ENCODE measurements at regions not wholly inside any gene's neighbourhood (a gene's known extent, or its start where the extent isn't known, plus 50 kb on each side); places are given as distances from the start of the nearest gene placed in this dataset.

DNA sequence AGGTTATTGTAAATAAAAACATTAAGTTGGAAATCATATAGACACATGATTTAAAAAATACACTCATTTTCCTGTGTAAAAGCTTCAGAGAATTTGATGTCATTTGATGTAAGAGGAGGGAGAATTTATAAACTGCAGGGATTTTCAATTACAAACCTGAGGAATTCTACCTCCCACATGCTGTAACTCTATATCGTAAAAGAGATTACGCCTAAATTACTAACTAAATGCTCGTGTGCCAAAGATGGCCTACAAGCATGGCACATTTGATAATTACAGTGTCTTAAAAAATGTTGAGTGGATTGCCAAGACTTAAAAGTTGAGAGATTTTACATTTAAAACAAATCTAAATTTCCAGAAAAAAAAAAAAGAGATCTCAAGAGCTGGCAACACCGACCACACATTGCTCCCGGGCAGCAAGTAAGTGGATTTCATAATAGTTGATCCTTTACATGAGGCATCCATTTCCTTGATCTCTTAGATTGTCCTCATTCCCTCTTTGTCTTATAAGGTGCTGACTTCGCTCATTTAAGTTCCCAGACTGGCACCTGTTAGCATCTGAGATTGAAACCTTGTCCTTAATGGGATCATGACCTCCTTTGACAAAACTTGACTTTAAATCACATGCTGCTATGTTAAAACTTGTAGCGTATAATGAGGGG, 840.3 kb upstream of the ZEB2 start:
- no peak for DNase-seq (ENCODE audit: low read depth in 2 of 2, low spot score in 1 of 2)

DNA sequence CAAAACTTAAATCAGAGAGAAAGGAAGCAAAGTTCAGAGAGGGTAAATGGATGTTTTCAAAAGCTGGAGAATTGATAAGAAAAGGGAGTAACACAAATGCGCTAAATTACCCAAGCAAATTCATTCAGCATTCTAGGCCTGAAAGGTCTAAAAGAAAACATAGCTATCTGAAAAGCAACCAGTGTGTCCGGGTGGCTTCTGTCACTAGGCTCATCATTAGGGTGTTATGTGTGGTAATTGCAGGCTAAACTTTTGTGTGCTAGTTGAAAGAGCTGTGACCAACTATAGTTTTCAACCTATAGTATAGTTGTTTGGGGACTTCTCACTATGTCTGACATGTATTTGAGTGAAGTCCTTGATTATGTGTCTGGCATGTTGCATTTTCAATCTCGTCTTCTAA, 839.6 kb upstream of the ZEB2 start:
- no peak for DNase-seq (ENCODE audit: low read depth in 2 of 2, low spot score in 1 of 2)

DNA sequence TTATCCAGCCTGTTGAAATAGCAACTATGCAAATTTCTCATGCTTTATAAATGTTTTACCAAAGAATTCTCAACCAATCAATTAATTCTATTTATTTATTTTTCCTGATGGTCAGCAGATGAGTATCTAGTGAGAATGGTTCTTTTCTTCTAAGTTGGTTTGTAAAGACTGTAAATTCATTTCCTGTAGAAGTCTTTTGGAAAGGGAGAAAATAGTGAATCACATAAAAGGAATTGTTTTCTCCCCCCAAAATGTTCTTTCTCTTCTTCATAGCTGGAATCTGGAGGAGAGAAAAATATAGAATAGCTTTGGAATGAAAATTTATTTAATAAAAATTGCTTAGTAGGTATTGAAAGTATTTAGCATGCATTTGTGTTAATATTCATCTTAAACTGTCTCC, 836.1 kb upstream of the ZEB2 start:
- DNase-seq (ENCODE audit: low read depth in 2 of 2, low spot score in 1 of 2), result no peak

DNA sequence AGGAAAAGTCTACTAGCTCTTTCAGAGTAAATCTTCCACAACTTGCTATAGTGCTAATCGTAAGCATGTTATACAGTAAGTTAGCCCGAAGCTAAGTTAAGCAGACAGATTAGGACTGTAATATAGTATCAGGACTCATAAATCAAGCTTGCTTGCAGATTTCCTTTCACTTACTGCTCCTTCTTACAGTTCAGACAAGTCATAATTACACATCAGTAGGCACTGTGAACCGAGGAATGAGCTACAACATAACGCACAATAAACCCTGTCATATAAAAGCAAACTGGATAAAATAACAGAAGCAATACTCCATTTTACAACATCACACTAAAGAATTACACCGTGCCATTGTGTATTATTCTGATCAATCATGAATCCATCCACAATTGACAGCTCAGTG, 832.6 kb upstream of the ZEB2 start:
- no peak for DNase-seq (ENCODE audit: low read depth in 2 of 2, low spot score in 1 of 2)

DNA sequence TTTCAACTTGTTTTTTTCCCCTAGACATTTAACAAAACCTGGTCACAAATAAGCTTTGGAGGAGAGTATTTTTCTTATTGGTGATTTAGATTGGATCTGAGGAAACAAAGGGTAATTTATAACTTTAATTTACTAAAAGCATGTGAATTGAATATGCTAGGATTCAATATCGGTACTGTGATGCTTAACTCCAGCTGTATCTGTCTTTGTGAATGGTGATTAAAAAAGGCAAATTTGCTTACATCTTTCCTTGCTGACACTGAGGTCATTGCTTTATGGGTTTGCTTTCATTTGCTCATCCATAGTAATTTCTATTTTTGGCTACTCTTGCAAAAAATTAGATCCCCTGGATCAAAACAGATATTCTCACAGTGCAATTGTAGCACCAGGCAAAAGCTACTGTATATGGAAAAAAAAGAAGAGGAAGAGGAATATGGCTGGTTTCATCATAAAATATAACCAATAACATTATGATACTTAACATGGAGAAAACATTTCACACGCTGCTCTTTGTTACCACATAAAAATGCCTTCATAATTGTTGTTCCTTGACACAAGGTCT, 832.0 kb upstream of the ZEB2 start:
- DNase-seq (ENCODE audit: low read depth in 2 of 2, low spot score in 1 of 2), result no peak

DNA sequence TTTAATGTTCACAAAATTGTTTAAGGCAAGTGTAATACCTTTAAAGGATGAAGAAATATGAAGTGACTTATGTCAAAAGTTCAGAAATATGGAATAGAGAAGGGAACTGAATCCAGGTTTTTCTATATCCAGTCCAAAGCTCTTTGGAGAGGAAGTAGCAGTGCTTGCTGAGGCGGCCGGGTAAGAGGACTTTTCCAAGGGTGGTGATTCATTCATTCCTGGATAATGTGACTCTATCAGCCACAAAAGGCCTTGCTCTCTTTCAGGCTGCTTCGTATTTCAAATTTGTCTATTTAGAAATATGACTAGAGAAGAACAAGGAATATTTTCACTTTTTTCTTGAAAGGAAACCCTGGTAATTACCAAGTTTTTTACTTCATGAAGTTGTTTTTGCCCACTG, 830.1 kb upstream of the ZEB2 start:
- DNase-seq (ENCODE audit: low read depth in 2 of 2, low spot score in 1 of 2), result no peak

DNA sequence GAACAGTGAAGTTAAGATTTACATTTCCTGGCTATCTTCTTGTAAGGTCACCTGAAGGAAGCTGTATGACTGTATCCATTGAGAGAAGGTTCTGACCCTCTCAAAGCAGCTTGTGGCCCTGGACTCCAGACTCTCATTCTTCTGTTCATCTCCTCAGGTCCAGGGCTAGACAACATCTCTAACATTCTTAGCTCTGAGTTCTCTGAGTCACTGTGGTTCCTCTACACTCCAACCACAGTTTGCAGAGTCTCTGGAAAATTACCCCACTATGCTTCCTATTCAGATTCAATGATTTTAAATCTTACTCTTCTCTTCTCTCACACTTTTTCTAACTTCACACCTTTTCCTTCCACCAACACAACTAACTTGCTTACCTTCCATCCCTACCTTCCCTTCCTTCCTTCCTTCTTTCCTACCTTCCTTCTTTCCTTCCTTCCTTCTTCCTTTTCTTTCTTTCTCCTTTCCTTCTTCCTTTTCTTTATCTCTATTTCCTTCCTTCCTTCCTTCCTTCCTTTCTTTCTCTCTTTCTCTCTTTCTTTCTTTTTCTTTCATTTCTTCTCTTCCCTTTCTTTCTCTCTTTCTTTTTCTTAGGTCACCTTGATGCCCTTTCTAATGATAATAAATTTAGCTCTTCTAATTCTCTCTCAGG, 824.3 kb upstream of the ZEB2 start:
- DNase-seq (ENCODE audit: low read depth in 2 of 2, low spot score in 1 of 2), result no peak

DNA sequence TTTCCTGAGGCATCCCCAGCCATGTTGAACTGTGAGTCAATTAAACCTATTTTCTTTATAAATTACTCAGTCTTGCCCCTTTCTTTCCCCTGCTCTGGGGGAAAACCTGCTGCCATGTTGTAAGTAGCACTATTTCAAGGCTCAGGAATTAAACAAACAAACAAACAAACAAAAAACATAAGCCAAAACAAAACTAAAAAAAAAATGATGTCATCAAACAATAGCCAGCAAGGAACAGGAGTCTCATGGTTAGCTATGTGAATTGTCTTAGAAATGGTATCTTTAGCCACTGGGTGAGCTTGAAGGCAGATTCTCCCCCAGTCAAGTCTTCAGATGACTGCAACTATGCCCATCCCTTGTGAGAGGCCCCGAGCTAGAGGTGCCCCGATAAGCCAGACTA, 823.4 kb upstream of the ZEB2 start:
- DNase-seq (ENCODE audit: low read depth in 2 of 2, low spot score in 1 of 2), result no peak

DNA sequence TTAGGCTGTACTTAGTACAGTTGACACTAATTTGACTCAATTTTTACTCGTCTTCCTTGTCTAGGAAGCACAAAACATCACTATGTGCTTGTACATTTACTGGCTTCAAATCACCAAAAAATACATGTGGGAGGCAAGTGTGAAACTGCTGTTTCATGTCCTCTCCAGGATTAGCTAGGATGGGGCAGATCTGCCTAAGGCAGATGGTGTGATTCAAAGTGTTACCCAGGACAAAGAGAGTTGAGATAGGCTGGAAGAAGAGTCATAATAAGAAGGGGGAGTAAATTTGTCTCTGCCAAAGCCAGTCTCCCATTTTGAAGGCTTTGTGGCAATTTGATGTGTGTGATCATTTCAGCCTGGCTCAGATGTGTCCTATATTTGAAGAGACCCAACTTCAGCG, 821.6 kb upstream of the ZEB2 start:
- DNase-seq (ENCODE audit: low read depth in 2 of 2, low spot score in 1 of 2), result no peak

DNA sequence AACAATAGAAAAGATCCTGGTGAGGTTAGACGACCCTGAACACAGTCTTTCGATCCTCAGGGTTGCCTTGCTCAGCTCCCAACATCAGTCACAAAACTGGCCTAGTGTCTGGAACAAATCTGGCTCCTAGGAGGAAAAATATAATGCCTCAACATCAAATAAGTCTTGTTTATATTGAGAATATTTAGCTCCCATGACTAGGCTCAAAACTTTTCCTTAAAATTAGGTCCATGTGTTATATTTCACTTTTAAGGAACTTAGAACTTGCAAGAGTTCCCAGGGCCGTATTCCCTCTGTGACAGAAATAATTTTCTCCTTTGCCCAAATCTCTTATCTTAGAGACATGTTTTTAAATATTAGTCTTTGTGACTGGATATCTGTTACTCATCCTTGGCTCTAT, 819.7 kb upstream of the ZEB2 start:
- DNase-seq (ENCODE audit: low read depth in 2 of 2, low spot score in 1 of 2), result no peak

DNA sequence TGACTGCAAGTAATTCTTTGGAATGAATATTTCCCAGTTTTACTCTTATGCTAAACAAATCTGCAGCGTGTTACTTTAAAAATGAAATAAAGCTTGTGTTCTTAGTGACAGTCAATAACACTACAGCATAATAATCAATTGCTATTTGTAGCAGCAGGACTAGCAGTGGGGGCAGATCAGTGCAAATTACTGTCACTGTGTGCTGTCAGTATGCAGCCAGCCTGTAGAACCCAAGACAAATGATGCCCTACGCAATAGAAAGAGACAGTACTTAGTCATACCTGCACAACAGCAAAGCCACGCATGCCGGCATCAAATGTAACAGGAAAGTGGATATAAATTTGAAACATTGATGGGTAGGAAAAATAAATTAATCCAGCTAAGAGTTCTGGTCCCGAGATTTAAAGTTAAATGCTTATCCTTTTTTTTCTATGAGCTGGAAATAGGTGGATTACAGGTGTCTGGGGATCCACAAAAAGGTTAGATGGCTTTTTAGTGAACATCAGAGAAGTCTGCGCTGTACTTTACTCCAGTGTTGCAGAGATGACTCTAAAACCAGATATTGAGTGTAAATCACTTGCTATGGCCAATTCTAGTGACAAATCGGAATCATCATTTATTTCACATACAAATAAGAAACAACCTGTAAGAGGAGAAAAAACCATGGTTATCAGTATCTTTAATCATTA, 812.4 kb upstream of the ZEB2 start:
- no peak for DNase-seq (ENCODE audit: low read depth in 2 of 2, low spot score in 1 of 2)

DNA sequence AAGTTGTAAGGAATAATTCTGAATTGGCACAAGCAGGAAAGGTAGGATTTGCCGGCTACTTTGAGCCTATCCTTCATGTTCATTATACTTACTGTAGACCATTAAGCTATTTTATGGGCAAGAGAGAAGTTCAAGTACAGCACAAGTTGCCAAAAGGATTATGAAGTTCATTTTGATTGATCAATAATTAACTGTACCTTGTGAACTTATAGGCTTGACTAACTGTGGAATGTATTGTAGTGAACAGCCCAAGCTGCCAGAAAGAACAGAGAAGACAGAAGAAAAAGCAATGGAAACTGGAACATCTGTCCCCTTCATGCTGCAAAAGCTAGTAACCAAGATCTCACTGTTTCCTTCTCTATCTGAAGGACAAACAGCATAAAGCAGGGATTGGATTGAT, 810.1 kb upstream of the ZEB2 start:
- no peak for DNase-seq (ENCODE audit: low read depth in 2 of 2, low spot score in 1 of 2)

DNA sequence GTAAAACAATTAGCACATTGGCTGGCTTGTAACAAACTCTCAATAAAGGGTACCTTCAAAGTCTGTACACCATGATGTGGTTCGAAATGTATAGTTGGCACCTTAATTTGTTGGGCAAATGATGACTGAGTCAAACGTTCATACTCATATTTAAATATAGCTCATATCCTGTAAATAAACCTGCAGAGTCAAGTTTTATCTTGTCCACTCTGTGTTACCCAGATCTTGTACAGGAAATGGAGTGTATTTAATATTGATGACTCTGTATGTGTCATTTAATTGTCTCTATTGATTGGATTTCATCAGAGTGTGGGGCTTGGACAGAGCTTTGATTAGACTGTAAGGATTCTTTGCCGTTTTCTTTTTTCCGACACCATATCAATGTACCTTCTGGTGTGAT, 805.6 kb upstream of the ZEB2 start:
- no peak for DNase-seq (ENCODE audit: low read depth in 2 of 2, low spot score in 1 of 2)

DNA sequence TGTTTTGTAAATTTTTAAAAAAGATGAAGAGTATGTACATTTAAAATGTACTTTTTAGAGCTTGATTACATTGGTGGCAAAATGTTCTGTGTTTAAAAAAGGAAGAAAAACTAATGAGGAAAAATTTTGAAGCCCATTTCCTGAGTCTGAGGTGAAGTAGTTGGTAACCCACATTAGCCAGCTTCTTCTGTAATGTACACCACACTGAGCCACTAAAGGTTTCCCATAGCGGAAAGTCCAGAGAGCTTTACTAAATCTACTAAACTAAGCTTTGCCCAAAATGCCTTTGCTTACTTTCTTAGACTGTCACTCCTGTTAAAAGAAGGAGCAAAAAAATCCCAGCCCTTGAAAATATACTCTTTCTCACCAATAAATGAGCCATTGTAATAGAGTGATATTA, 804.8 kb upstream of the ZEB2 start:
- no peak for DNase-seq (ENCODE audit: low read depth in 2 of 2, low spot score in 1 of 2)

DNA sequence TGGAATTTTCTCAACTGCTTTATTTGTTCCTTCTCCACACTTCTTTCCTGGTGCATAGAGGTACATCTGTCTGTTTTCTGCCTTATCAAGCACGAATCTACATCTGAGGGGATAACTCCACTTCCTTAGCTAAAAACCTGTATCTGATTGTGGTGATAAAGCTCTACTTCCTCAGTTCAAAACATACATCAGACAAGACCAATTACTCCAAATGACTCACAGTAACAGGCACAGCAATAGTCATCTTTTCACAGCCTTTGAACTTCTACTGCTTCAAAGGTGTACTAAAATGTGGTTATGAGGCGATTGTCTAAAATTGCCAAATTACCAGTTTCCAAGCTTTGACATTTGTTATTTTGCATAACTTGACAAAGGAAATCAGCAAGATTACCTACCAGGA, 803.6 kb upstream of the ZEB2 start:
- no peak for DNase-seq (ENCODE audit: low read depth in 2 of 2, low spot score in 1 of 2)

DNA sequence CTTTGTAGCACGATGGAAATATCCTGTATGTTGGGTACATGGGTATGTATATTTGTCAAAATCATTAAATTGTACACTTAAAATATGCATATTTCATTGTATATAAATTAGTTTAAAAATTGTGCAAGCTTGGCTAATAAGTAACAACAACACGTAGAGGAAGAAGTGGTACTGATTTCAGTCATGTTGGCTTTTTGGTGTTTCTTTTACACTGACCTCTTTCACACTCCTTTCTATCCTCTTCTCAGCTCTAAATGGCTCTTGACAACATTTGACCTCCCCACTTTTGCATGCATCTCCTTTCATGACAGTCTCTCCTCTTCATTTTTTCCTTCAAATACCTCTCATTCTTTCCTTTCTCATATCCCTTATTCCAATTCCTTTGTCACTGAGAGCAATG, 801.4 kb upstream of the ZEB2 start:
- DNase-seq (ENCODE audit: low read depth in 2 of 2, low spot score in 1 of 2), result no peak

DNA sequence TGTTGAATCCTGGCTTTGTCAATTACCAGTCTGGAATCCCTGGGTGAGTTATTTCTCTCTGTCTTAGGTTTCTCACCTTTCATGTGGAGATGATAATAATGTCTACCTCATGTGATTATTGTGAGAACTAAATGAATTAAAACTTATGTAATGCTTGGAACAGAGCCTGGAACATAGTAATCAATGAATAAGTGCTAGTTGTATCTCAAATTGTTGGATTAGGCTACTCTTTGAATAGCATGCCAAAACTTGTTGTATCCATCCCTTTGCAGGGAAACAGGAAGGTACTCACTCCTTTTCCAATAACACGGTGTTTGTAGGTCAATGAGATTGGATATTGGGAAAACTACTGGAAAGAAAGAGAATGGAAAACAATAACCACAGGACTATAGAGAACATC, 796.6 kb upstream of the ZEB2 start:
- no peak for DNase-seq (ENCODE audit: low read depth in 2 of 2, low spot score in 1 of 2)

DNA sequence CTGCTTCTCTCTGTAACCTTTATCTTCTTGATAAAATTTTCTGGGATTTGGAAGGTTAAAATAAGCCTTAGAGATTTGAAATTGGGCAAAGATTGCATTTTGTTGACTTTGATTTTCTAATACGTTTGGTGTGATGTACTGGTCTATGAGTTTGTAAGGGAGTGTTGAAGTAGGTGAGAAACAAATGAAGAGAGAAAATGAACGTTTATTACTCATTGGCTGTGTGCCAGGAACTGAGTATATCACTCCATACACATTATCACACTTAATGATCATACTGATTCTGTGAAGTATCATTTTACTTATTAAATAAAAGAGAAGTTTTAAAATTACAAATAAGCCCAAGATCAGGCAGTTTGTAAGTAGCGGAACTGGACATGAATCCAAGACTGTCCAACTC, 795.1 kb upstream of the ZEB2 start:
- DNase-seq (ENCODE audit: low read depth in 2 of 2, low spot score in 1 of 2), result no peak

DNA sequence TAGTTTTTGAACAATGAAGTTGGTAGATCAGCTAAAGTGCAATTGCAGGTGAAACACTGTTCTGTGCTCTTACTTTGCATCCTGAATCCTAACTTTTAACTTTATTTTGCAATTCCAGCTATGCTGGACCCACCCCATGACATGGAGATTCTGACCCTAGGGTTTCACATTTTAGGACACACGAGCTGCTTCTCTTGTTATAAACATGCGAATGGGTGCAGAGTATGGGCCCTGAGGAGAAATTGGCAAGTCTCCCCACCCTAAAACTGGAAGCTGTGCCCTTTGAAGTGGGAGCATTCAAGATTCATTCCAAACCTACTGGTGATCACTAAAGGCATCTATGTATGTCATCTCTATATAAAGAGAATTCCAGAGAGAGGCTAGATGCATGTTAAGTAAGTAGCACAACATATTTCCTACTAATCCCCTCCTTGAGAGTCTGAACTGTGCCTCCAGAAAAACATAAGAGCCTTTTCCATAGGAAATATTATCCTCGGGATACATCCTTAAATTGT, 794.3 kb upstream of the ZEB2 start:
- no peak for DNase-seq (ENCODE audit: low read depth in 2 of 2, low spot score in 1 of 2)

DNA sequence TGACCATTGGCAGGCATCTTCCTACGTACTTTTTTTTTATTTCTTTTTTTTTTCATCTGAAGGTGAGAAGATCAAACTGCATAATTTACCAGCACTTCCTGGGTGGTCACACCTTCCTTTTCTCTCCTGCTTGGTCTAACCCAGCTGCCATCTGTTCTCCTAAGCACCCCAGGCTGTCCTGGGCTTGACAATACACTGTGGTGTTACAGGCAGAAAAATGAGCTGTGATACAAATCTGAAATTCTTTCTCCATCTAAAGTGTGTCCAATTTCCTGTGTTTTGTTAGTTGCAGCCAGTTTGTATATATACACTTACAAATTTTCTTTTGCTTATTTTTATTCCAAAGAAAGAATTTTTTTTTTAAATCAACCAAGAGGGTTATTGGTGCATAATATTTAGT, 786.0 kb upstream of the ZEB2 start:
- DNase-seq (ENCODE audit: low read depth in 2 of 2, low spot score in 1 of 2), result no peak

DNA sequence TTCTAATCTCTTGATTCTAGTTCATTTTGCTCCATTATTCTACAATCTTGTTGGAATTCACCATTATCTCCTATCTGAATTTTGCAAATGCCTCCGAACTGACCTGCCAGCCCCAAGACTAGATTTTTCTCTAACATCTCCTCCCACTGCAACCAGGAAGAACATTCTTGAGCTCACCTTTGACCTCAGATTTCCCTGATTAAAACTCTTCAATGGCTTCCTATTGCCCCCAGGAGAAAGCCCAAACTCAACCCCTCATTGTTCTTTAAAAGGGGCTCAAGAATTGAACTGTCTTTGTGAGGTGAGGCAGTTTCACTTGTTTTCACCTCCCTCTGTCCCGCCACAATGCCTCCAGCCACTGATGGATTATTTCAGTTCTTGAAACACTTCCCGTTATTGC, 784.6 kb upstream of the ZEB2 start:
- no peak for DNase-seq (ENCODE audit: low read depth in 2 of 2, low spot score in 1 of 2)

DNA sequence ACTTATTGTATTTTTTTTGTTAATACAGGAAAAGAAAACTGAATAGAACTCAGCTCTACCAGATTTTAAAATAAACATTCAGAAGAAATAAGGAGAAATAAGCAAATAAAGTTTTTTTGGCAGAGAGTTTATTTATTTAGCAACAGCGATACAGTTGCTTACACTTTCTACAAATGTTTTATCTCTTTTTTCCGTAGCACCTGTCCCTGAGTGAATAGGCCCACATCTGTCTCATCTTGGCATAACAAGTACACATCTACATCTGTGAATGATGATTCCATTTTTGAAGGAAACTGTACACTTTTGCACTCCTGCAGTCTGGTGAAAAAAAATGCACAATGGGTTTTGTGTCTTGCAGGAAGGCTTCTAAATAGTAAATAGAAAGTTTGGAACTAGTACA, 783.6 kb upstream of the ZEB2 start:
- no peak for DNase-seq (ENCODE audit: low read depth in 2 of 2, low spot score in 1 of 2)

All from stimulated activated CD8-positive, alpha-beta memory T cell treated with anti-CD3 and anti-CD28 coated beads, Interleukin-4, amount 100 ng/mL, for 1 hour (primary cell).